GM13977 (cell line): ENCODE measurements at regions not wholly inside any gene's neighbourhood (a gene's known extent, or its start where the extent isn't known, plus 50 kb on each side); places are given as distances from the start of the nearest gene placed in this dataset.

Experiments
- DNase-seq: peaks from one replicate; pipeline ENCODE4 v3.0.0; 2012; ENCODE audit warnings: low spot score
- CTCF ChIP-seq: IDR thresholded peaks from 2 replicates; pipeline ENCODE4 v1.5.1; 2012; ENCODE audit warnings: mild to moderate bottlenecking, control low read depth; ENCODE audit not compliant: insufficient read depth; ENCODE audit errors: extremely low read depth, missing control alignments
- in situ Hi-C: fragments of 300-500 bp; cut with MboI; formaldehyde crosslinking; loops from one replicate; pipeline ENCODE4 v1.12.0; 2022; ENCODE audit warnings: low sequenced_read_pairs, low pct_unique_long_range_greater_than_20kb, mixed read lengths, inconsistent platforms; ENCODE audit not compliant: unreplicated experiment

DNA sequence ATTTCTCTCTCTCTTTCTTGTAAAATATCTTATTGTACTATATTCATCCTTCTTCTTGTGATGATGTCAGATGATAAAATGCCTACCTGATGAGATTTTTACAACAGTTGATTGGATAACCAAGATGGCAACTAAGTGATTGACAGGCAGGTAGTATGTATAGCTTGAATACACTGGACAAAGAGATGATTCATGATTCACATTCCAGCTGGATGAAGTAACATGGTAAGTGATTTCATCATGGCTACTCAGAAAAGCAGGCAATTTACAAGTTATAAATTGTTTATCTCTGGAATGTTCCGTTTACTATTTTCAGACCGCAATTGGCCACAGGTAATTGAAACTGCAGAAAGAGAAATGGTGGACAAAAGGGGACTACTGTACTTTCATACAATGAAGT is 1471.7 kb upstream of the C9orf72 start:
- in situ Hi-C loops = no loop called here
- no peak for TF ChIP-seq CTCF
- no peak for DNase-seq

DNA sequence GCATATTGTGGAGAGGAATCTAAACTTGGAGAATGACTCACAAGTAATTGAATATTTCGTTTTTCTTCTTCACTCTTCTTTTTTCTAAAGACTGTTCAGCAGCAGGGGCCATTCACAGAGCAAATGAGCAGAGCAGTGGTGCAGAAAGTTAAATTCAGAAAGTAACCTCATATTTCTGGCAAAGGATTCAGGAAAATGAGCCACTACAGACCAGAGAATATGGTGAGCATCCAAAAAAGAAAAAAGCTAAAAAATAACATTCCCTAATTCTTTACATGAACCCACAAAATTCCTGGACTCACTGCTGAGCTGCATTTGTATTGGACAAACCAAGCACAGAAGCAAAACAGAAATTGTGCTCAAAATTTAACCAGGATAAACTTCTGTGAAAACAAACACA is 1486.8 kb upstream of the C9orf72 start:
- TF ChIP-seq CTCF = no peak
- in situ Hi-C loops = no loop called here
- DNase-seq = no peak

DNA sequence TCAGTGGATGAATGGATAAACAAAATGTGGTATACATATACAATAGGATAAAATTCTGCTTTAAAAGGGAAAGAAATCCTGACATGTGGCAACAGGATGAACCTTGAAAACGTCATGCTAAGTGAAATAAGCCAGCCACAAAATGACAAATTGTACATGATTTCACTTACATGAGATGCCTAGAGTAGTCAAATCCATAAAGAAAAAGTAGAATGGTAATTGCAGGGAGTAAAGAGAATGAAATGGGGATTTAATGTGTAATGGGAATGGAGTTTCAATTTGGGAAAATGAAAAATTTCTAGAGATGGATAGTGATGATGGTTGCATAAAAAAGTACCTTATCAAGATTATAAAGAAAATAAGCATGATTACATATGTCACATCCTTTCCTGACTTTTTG is 1489.2 kb upstream of the C9orf72 start:
- DNase-seq = no peak
- TF ChIP-seq CTCF = no peak
- in situ Hi-C loops = no loop called here

DNA sequence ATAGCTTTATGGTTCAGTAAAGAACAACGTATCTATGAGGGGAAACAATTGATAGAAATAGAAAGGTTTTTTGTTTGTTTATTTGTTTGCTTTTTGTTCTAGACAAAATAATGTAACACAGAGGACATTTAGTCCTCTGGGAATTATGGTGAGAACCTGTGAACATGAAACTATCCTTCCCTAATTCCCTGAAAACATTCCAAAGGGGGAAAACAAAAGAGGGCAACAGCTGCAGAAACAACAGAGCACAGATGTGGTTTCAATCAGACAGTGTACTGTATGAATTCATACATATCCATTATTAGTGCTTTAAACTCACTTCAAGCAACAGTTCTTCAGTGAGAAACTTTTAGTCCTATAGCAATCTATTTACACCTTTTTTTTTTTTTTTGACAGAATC is 1489.8 kb upstream of the C9orf72 start:
- TF ChIP-seq CTCF = no peak
- DNase-seq = no peak
- in situ Hi-C loops = no loop called here

- no peak for TF ChIP-seq CTCF
- no peak for DNase-seq
- in situ Hi-C loops = no loop called here
Measured at GRCh38 chr9:29066141-29066640, 1492.9 kb upstream of the C9orf72 start.

DNA sequence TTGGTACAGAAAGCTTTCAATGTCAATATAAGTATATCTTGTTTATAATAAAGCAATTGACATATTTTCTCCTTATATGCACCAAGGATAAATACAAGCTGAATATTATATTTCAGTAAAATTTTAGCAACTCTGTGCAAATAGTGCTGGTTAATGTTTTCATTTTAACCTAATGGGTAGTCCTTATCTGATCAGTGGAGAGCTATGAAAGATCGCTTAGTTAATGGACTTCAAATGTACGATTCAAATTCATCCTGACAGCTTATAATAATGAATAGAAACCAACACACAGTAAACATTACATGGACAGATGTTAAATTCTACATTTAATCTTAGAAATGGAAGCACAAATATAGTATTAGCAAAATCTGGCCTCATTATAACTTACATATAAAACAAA is 1495.2 kb upstream of the C9orf72 start:
- no peak for TF ChIP-seq CTCF
- DNase-seq = no peak
- in situ Hi-C loops = no loop called here

GRCh38 chr9:29069376-29069775 is 1496.1 kb upstream of the C9orf72 start:
- DNase-seq = no peak
- in situ Hi-C loops = no loop called here
- TF ChIP-seq CTCF = no peak
